NT2/D1 (cell line): ENCODE measurements at regions not wholly inside any gene's neighbourhood (a gene's known extent, or its start where the extent isn't known, plus 50 kb on each side); places are given as distances from the start of the nearest gene placed in this dataset.

Experiments
- DNase-seq: peaks from one replicate; pipeline ENCODE4 v3.0.0-alpha.2; 2011; ENCODE audit warnings: low read depth, low spot score
- H3K27me3 ChIP-seq: 2 replicates; pipeline ENCODE4 v1.6.0; 2011; ENCODE audit warnings: mild to moderate bottlenecking; ENCODE audit not compliant: insufficient read length, insufficient read depth
- H3K36me3 ChIP-seq: 2 replicates; pipeline ENCODE4 v1.6.1; 2011; ENCODE audit warnings: mild to moderate bottlenecking, low read length, mixed read lengths; ENCODE audit not compliant: insufficient read depth, insufficient read length
- H3K4me1 ChIP-seq: 2 replicates; pipeline ENCODE4 v1.5.1; 2011; ENCODE audit not compliant: insufficient read depth, insufficient read length
- H3K4me3 ChIP-seq: 2 replicates; pipeline ENCODE4 v1.5.1; 2011; ENCODE audit warnings: low read depth; ENCODE audit not compliant: insufficient read length
- H3K9ac ChIP-seq: 2 replicates; pipeline ENCODE4 v1.6.0; 2011; ENCODE audit warnings: low read depth; ENCODE audit not compliant: insufficient read length
- H3K9me3 ChIP-seq: 2 replicates; pipeline ENCODE4 v1.5.1; 2011; ENCODE audit warnings: mild to moderate bottlenecking, low read length; ENCODE audit not compliant: insufficient read depth
- SUZ12 ChIP-seq: IDR thresholded peaks from 2 replicates; pipeline ENCODE4 v1.6.1; 2011; ENCODE audit not compliant: insufficient read length, insufficient read depth; ENCODE audit errors: extremely low read depth
- YY1 ChIP-seq: IDR thresholded peaks from 2 replicates; pipeline ENCODE4 v1.6.1; 2011; ENCODE audit not compliant: insufficient read length, insufficient read depth
- ZNF274 ChIP-seq: IDR thresholded peaks from 2 replicates; pipeline ENCODE4 v1.6.1; 2011; ENCODE audit warnings: mild to moderate bottlenecking, low read depth, low read length

GRCh38 chrX:94041881-94042280 lies 367.9 kb downstream of the FAM133A start:
- no peaks in the 10 kb centered on the region for H3K4me1 ChIP-seq
- H3K36me3 ChIP-seq = no peaks in the 10 kb centered on the region
- H3K4me3 ChIP-seq = no peak overlapping the region
- H3K27me3 ChIP-seq = no peaks in the 10 kb centered on the region
- DNase-seq = no peak
- peaks cover 15% of the 10 kb centered on the region; the same call in 1 of the 2 replicates for H3K9me3 ChIP-seq
- no peak for TF ChIP-seq SUZ12
- no peak for TF ChIP-seq YY1
- no peak for TF ChIP-seq ZNF274
- H3K9ac ChIP-seq = no peak overlapping the region

GRCh38 chrX:94045724-94046123 lies 371.7 kb downstream of the FAM133A start:
- Histone ChIP-seq H3K9me3 (peaks cover 15% of the 10 kb centered on the region; the same call in 1 of the 2 replicates), H3K4me1 (no peaks in the 10 kb centered on the region), H3K4me3 (no peak overlapping the region), H3K9ac (no peak overlapping the region), H3K27me3 (no peaks in the 10 kb centered on the region), H3K36me3 (no peaks in the 10 kb centered on the region)
- DNase-seq = no peak
- TF ChIP-seq YY1 (no peak), SUZ12 (no peak), ZNF274 (no peak)

- Histone ChIP-seq H3K9me3 (peaks cover 18% of the 10 kb centered on the region; the same call in 1 of the 2 replicates), H3K4me1 (no peaks in the 10 kb centered on the region), H3K36me3 (no peaks in the 10 kb centered on the region), H3K4me3 (no peak overlapping the region), H3K9ac (no peak overlapping the region), H3K27me3 (no peaks in the 10 kb centered on the region)
- peak; percentile 48 for DNase-seq
- no peak for TF ChIP-seq ZNF274
- no peak for TF ChIP-seq YY1
- no peak for TF ChIP-seq SUZ12
Observed at GRCh38 chrX:94051926-94052325, 377.9 kb downstream of the FAM133A start.

- Histone ChIP-seq H3K9me3 (peaks cover 22% of the 10 kb centered on the region; the same call in 1 of the 2 replicates), H3K27me3 (no peaks in the 10 kb centered on the region), H3K4me3 (no peak overlapping the region), H3K36me3 (no peaks in the 10 kb centered on the region), H3K9ac (no peak overlapping the region), H3K4me1 (no peaks in the 10 kb centered on the region)
- no peak for TF ChIP-seq ZNF274
- TF ChIP-seq YY1 = no peak
- TF ChIP-seq SUZ12 = no peak
- DNase-seq = no peak
Observed at GRCh38 chrX:94053575-94053974, 379.6 kb downstream of the FAM133A start.

- Histone ChIP-seq H3K9ac (no peak overlapping the region), H3K4me1 (no peaks in the 10 kb centered on the region), H3K4me3 (no peak overlapping the region), H3K27me3 (no peaks in the 10 kb centered on the region), H3K36me3 (no peaks in the 10 kb centered on the region), H3K9me3 (0 out of 2 replicates have a peak, but pooled peaks cover 22% of the 10 kb centered on the region)
- no peak for TF ChIP-seq YY1
- no peak for TF ChIP-seq SUZ12
- no peak for TF ChIP-seq ZNF274
- no peak for DNase-seq
Observed at GRCh38 chrX:94057385-94057784, 383.4 kb downstream of the FAM133A start.

- H3K4me3 ChIP-seq = no peak overlapping the region
- H3K9ac ChIP-seq = no peak overlapping the region
- H3K27me3 ChIP-seq = no peaks in the 10 kb centered on the region
- H3K36me3 ChIP-seq = no peaks in the 10 kb centered on the region
- no peak for DNase-seq
- no peak for TF ChIP-seq ZNF274
- no peak for TF ChIP-seq YY1
- no peak for TF ChIP-seq SUZ12
- H3K9me3 ChIP-seq = 0 out of 2 replicates have a peak, but pooled peaks cover 22% of the 10 kb centered on the region
- H3K4me1 ChIP-seq = no peaks in the 10 kb centered on the region
Observed at GRCh38 chrX:94058728-94059382, 384.8 kb downstream of the FAM133A start.

GRCh38 chrX:94065091-94065490 lies 391.1 kb downstream of the FAM133A start:
- Histone ChIP-seq H3K4me3 (no peak overlapping the region), H3K9me3 (no peaks in the 10 kb centered on the region), H3K27me3 (no peaks in the 10 kb centered on the region), H3K9ac (no peak overlapping the region), H3K36me3 (no peaks in the 10 kb centered on the region), H3K4me1 (no peaks in the 10 kb centered on the region)
- no peak for DNase-seq
- no peak for TF ChIP-seq ZNF274
- no peak for TF ChIP-seq YY1
- no peak for TF ChIP-seq SUZ12
